ENCODE measurements at regions not wholly inside any gene's neighbourhood (a gene's known extent, or its start where the extent isn't known, plus 50 kb on each side); places are given as distances from the start of the nearest gene placed in this dataset.

DNA sequence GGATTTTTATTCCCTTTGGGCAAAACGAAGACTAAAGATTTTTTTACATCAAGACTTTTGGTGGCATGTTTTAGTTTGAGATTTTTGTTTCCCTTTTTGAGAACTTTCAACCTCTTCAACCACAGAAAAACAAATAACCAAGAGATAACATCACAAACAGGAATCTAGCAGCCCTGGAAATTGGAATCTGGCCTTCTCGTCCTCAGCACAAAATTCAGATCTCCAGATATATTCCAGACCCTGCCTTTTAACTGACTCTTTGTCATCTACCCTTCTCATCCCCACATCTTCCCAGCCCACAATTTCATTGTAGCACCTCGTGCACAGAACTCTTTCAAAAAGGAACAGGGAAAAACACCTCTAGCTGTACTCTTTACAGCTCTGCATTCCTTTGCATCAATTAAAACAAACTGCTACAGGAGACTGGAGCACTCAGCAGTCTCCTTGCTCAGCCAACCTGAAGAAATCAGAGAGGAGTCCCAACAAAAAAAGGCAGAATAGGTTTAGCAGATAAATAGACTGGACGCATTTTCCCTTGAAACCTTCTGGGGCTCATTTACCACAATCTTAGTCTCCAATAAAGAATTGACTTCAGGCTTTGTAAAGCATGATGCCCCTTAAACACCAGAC, 251.0 kb downstream of the TTLL7 start:
- no peaks in the 10 kb centered on the region for H3K4me1 ChIP-seq (ENCODE audit: insufficient read depth, low read length)
- H3K9me3 ChIP-seq (ENCODE audit: control insufficient read depth in 1 of 2, insufficient read depth in 1 of 2, low read length in 2 of 2), result no peaks in the 10 kb centered on the region
- no peaks in the 10 kb centered on the region for H3K27me3 ChIP-seq (ENCODE audit: control insufficient read depth in 1 of 2, insufficient read depth in 2 of 2, low read length in 2 of 2)
- no peak overlapping the region for H3K4me3 ChIP-seq (ENCODE audit: low read length)
- Mint-ChIP-seq H3K4me3 (no peak overlapping the region), H3K36me3 (ENCODE audit: low read depth) (no peaks in the 10 kb centered on the region), H3K4me1 (ENCODE audit: low read depth) (no peaks in the 10 kb centered on the region), H3K27ac (no peak overlapping the region), H3K27me3 (no peaks in the 10 kb centered on the region), H3K9me3 (no peaks in the 10 kb centered on the region)
- no peak overlapping the region for H3K27ac ChIP-seq (ENCODE audit: low read depth in 1 of 2, low read length in 2 of 2)
- intact Hi-C loops (cut with DNase I, micrococcal nuclease), result no loop called here
- TF ChIP-seq, protein P1, sequence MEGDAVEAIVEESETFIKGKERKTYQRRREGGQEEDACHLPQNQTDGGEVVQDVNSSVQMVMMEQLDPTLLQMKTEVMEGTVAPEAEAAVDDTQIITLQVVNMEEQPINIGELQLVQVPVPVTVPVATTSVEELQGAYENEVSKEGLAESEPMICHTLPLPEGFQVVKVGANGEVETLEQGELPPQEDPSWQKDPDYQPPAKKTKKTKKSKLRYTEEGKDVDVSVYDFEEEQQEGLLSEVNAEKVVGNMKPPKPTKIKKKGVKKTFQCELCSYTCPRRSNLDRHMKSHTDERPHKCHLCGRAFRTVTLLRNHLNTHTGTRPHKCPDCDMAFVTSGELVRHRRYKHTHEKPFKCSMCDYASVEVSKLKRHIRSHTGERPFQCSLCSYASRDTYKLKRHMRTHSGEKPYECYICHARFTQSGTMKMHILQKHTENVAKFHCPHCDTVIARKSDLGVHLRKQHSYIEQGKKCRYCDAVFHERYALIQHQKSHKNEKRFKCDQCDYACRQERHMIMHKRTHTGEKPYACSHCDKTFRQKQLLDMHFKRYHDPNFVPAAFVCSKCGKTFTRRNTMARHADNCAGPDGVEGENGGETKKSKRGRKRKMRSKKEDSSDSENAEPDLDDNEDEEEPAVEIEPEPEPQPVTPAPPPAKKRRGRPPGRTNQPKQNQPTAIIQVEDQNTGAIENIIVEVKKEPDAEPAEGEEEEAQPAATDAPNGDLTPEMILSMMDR (IDR thresholded peaks at IDR 0.05), result no peak
- POLR2A ChIA-PET, result no interaction called here
- CTCF ChIA-PET, result no interaction called here
- ATAC-seq (ENCODE audit: poor library complexity) (no peak), DNase-seq (no peak)
- no peaks in the 10 kb centered on the region for H3K36me3 ChIP-seq (ENCODE audit: insufficient read depth, low read length)

DNA sequence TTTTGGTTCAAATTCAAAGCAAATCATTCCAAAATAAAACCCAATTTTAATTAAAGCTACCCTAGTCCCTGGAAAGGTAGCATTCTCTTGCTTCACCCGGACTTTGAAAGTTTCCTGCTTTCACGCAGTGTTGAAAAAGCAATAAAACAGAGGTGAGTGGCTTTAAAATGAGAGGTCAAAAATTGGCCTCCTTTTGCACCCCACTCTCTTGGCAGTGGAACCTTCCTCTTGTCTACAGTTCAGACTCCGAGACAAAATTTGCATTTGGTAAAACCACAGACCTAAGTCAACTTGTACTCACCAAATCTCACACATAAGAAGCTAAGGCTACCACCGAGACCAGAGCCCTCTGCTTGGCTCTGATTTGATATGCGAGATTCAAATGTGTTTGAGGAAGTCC, 252.7 kb downstream of the TTLL7 start:
- DNase-seq (no peak), ATAC-seq (ENCODE audit: poor library complexity) (no peak)
- H3K36me3 Mint-ChIP-seq (ENCODE audit: low read depth), result no peaks in the 10 kb centered on the region
- Histone ChIP-seq H3K27me3 (ENCODE audit: control insufficient read depth in 1 of 2, insufficient read depth in 2 of 2, low read length in 2 of 2) (no peaks in the 10 kb centered on the region), H3K9me3 (ENCODE audit: control insufficient read depth in 1 of 2, insufficient read depth in 1 of 2, low read length in 2 of 2) (no peaks in the 10 kb centered on the region), H3K27ac (ENCODE audit: low read depth in 1 of 2, low read length in 2 of 2) (no peak overlapping the region), H3K4me3 (ENCODE audit: low read length) (no peak overlapping the region), H3K4me1 (ENCODE audit: insufficient read depth, low read length) (no peaks in the 10 kb centered on the region), H3K36me3 (ENCODE audit: insufficient read depth, low read length) (no peaks in the 10 kb centered on the region)
- H3K27ac Mint-ChIP-seq, result no peak overlapping the region
- H3K9me3 Mint-ChIP-seq, result no peaks in the 10 kb centered on the region
- no peaks in the 10 kb centered on the region for H3K4me1 Mint-ChIP-seq (ENCODE audit: low read depth)
- H3K4me3 Mint-ChIP-seq, result no peak overlapping the region
- H3K27me3 Mint-ChIP-seq, result no peaks in the 10 kb centered on the region
- ChIA-PET POLR2A (interaction anchor here (0.7 kb wide), 1 partner anchor 30 kb away, joined by 3 read pairs; no protein-coding TSS in a partner anchor), CTCF (no interaction called here)
- intact Hi-C loops (cut with DNase I, micrococcal nuclease), result no loop called here
- TF ChIP-seq, protein P1 (IDR thresholded peaks at IDR 0.05), result no peak

DNA sequence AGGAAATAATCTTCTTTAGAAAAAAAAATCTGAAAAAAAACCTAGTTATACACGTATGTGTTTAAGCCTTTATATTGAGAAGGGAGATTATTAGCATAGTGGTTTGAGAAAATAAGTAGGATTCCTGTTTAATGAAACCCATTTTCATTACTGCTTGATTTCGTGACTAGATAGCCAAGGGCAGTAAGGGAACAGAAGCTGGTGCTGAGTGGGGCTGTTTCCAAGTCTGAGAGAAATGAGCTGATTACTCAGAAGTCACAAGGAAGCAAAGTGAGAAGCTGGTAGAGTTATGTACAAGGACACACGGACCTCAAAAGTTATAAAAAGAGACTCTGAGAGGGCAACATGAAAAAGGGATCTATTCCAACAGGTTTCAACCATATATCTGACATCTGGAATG, 256.5 kb downstream of the TTLL7 start:
- H3K9me3 Mint-ChIP-seq, result no peaks in the 10 kb centered on the region
- Histone ChIP-seq H3K4me1 (ENCODE audit: insufficient read depth, low read length) (no peaks in the 10 kb centered on the region), H3K27me3 (ENCODE audit: control insufficient read depth in 1 of 2, insufficient read depth in 2 of 2, low read length in 2 of 2) (no peaks in the 10 kb centered on the region), H3K4me3 (ENCODE audit: low read length) (no peak overlapping the region), H3K27ac (ENCODE audit: low read depth in 1 of 2, low read length in 2 of 2) (no peak overlapping the region), H3K9me3 (ENCODE audit: control insufficient read depth in 1 of 2, insufficient read depth in 1 of 2, low read length in 2 of 2) (no peaks in the 10 kb centered on the region), H3K36me3 (ENCODE audit: insufficient read depth, low read length) (no peaks in the 10 kb centered on the region)
- ChIA-PET CTCF (no interaction called here), POLR2A (no interaction called here)
- ATAC-seq (ENCODE audit: poor library complexity) (no peak), DNase-seq (no peak)
- intact Hi-C loops (cut with DNase I, micrococcal nuclease), result no loop called here
- TF ChIP-seq, protein P1 (IDR thresholded peaks at IDR 0.05), result no peak
- H3K27me3 Mint-ChIP-seq, result no peaks in the 10 kb centered on the region
- H3K36me3 Mint-ChIP-seq (ENCODE audit: low read depth), result no peaks in the 10 kb centered on the region
- H3K4me1 Mint-ChIP-seq (ENCODE audit: low read depth), result peaks cover 8% of the 10 kb centered on the region
- no peak overlapping the region for H3K27ac Mint-ChIP-seq
- H3K4me3 Mint-ChIP-seq, result no peak overlapping the region
